ENCODE measurements at regions not wholly inside any gene's neighbourhood (a gene's known extent, or its start where the extent isn't known, plus 50 kb on each side); places are given as distances from the start of the nearest gene placed in this dataset.
"Not testable (repeated sequence)": the region's sequence is repeated elsewhere in the genome, so short reads cannot be mapped to it uniquely, and the experiment has no call there.

- 80 to 100% methylated on average over 2 of the region's 4 CpGs for WGBS, 2 experiments (ENCODE audit: insufficient coverage in 2 of 2)
- H3K36me3 ChIP-seq (ENCODE audit: control insufficient read depth, insufficient read depth, low read length) = no peaks in the 10 kb centered on the region
Measured at GRCh38 chr13:55159765-55160164, 1981.0 kb upstream of the PRR20A start.

DNA sequence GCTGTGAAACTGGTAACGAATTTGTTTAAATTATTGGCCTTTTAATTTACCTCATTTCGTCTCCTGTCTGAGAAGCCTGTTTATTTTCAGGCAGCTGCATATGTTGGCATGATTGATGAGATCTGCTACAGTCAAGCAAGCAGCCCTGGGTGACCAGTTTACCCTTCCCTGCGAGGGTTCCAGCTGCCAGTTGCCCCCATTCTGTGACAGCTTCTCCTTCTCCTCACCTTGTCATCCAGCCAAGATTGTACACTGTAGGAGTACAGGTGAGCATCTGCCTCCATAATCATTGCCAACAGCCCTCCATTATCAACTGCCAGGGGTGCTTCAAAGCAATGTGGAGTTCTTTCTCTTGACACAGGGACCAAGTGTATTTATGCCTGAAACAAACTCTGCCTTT, 1979.9 kb upstream of the PRR20A start:
- Histone ChIP-seq H3K36me3 (ENCODE audit: control insufficient read depth, insufficient read depth, low read length) (no peaks in the 10 kb centered on the region), H3K4me3 (ENCODE audit: extremely low read depth, insufficient read depth, low read length, poor library complexity, severe bottlenecking) (no peak overlapping the region), H3K4me1 (ENCODE audit: control insufficient read depth, insufficient read depth, low read length, poor library complexity, severe bottlenecking) (no peaks in the 10 kb centered on the region), H3K9me3 (ENCODE audit: control insufficient read depth, low read length) (no peaks in the 10 kb centered on the region), H3K27ac (ENCODE audit: low read depth, low read length, severe bottlenecking) (no peak overlapping the region)
- 84% methylated on average over 3 of the region's 3 CpGs; no CpG with 5 or more reads in 1 of the 2 experiments for WGBS, 2 experiments (ENCODE audit: insufficient coverage in 2 of 2)

More at GRCh38 chr13:55159765-55160164, 1981.0 kb upstream of the PRR20A start:
- Histone ChIP-seq H3K9me3 (ENCODE audit: control insufficient read depth, low read length) (no peaks in the 10 kb centered on the region), H3K4me1 (ENCODE audit: control insufficient read depth, insufficient read depth, low read length, poor library complexity, severe bottlenecking) (no peaks in the 10 kb centered on the region), H3K27ac (ENCODE audit: low read depth, low read length, severe bottlenecking) (no peak overlapping the region), H3K4me3 (ENCODE audit: extremely low read depth, insufficient read depth, low read length, poor library complexity, severe bottlenecking) (no peak overlapping the region)

DNA sequence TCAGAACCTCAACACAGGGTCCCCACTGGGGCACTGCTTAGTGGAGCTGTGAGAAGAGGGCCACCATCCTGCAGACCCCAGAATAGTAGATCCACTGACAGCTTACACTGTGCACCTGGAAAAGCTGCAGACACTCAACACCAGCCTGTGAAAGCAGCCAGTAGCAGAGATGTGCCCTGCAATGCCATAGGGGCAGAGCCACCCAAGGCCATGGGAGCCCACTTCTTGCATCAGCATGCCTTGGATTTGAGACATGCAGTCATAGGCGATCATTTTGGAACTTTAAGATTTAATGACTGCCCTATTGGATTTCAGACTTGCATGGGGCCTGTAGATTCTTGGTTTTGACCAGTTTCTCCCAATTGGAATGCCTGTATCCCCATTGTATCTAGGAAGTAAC, 1962.1 kb upstream of the PRR20A start:
- not testable (repeated sequence) for H3K4me1 ChIP-seq (ENCODE audit: control insufficient read depth, insufficient read depth, low read length, poor library complexity, severe bottlenecking); H3K9me3 ChIP-seq (ENCODE audit: control insufficient read depth, low read length); H3K4me3 ChIP-seq (ENCODE audit: extremely low read depth, insufficient read depth, low read length, poor library complexity, severe bottlenecking); H3K36me3 ChIP-seq (ENCODE audit: control insufficient read depth, insufficient read depth, low read length); H3K27ac ChIP-seq (ENCODE audit: low read depth, low read length, severe bottlenecking)
- WGBS, 2 experiments (ENCODE audit: insufficient coverage in 2 of 2) = 100% methylated on average over 1 of the region's 1 CpG; no CpG with 5 or more reads in 1 of the 2 experiments

DNA sequence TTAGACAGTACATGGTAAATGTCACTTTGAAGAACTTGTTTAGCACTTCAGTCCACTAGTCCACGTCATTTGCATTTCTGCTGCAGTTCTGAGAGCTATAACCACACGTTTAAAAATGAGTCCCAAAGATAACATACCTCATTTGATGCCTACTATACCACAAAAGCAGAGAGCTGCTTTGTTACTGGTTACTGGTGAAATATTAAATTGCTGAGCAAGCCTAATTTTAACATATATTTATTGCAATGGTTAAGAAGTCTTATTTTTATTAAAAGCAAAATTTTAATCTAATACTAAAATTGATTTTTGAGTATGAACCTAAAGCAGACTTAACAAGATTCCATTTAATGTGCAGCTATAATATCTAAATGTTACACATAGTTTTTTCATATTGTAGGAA, 1949.7 kb upstream of the PRR20A start:
- no peak overlapping the region for H3K27ac ChIP-seq (ENCODE audit: low read depth, low read length, severe bottlenecking)
- no peaks in the 10 kb centered on the region for H3K36me3 ChIP-seq (ENCODE audit: control insufficient read depth, insufficient read depth, low read length)
- WGBS, 2 experiments (ENCODE audit: insufficient coverage in 2 of 2) = 60 to 80% methylated on average over 1 to 2 of the region's 2 CpGs
- no peak overlapping the region for H3K4me3 ChIP-seq (ENCODE audit: extremely low read depth, insufficient read depth, low read length, poor library complexity, severe bottlenecking)
- no peaks in the 10 kb centered on the region for H3K9me3 ChIP-seq (ENCODE audit: control insufficient read depth, low read length)
- H3K4me1 ChIP-seq (ENCODE audit: control insufficient read depth, insufficient read depth, low read length, poor library complexity, severe bottlenecking) = no peaks in the 10 kb centered on the region

DNA sequence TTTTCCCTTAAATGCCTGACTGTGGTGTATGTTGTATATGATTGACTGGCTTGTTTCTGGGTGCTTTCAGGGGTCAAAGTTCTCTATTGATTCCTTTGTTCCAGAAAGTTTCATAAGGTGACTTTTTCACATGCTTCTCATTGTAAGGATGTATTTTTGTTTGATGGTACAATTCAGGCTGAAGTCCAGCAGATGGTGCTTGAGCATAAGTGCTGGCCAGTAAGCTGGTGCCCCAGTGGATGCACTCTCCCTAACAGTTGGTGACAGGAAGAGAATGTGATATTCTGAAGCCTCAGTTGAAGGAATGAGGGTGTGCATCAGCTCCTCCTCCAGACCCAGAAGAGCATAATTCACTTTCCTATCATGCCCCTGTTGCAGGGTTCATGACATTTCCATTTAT, 1941.6 kb upstream of the PRR20A start:
- no peaks in the 10 kb centered on the region for H3K36me3 ChIP-seq (ENCODE audit: control insufficient read depth, insufficient read depth, low read length)
- H3K4me3 ChIP-seq (ENCODE audit: extremely low read depth, insufficient read depth, low read length, poor library complexity, severe bottlenecking) = no peak overlapping the region
- H3K4me1 ChIP-seq (ENCODE audit: control insufficient read depth, insufficient read depth, low read length, poor library complexity, severe bottlenecking) = no peaks in the 10 kb centered on the region
- H3K27ac ChIP-seq (ENCODE audit: low read depth, low read length, severe bottlenecking) = no peak overlapping the region
- no peaks in the 10 kb centered on the region for H3K9me3 ChIP-seq (ENCODE audit: control insufficient read depth, low read length)

DNA sequence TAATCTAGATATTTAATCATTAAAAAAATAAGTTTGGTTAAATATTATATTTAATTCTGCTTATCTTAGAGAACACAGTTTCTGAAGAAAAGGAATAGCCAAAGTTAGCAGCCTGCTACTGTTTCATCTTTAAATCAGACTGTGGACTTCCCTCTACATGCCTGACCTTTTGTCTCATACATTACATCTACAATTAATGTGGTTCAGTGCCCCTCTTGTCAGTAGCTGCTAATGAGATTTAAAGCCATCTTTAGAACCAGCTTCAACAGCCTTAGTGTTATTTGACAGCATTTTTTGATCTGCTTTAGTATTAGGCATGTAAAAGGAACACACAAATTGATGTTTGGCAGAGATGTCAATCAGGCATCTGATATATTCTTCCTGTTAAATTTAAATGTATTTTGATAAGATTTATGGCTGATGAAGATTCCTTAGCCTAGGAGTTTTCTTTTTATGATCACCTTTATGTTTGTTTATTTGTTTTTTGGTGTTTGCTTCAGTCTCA, 1925.8 kb upstream of the PRR20A start:
- H3K4me1 ChIP-seq (ENCODE audit: control insufficient read depth, insufficient read depth, low read length, poor library complexity, severe bottlenecking) = no peaks in the 10 kb centered on the region
- no peak overlapping the region for H3K4me3 ChIP-seq (ENCODE audit: extremely low read depth, insufficient read depth, low read length, poor library complexity, severe bottlenecking)
- H3K36me3 ChIP-seq (ENCODE audit: control insufficient read depth, insufficient read depth, low read length) = no peaks in the 10 kb centered on the region
- H3K27ac ChIP-seq (ENCODE audit: low read depth, low read length, severe bottlenecking) = no peak overlapping the region
- H3K9me3 ChIP-seq (ENCODE audit: control insufficient read depth, low read length) = no peaks in the 10 kb centered on the region

DNA sequence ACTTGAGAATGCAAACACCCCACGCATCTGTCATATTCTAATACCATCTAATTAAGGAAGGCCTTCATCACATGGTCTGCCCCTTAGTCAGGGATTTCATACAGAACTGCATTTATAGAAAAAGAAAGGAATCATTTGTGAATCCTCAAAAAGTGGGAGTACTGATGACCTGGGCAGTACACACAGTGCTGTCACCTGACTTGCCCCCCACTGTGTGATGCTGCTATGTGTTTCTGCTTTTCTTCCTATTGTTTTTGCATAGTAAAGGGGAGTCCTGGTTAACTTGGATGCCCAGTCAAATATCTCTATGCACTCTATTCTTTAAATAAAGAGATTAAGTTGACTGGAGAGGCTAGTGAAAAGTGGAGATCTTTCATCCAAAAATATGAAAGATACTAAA, 1921.2 kb upstream of the PRR20A start:
- no peaks in the 10 kb centered on the region for H3K36me3 ChIP-seq (ENCODE audit: control insufficient read depth, insufficient read depth, low read length)
- no peaks in the 10 kb centered on the region for H3K4me1 ChIP-seq (ENCODE audit: control insufficient read depth, insufficient read depth, low read length, poor library complexity, severe bottlenecking)
- no CpG with 5 or more reads among the region's 1 CpG for WGBS, 2 experiments (ENCODE audit: insufficient coverage in 2 of 2)
- H3K4me3 ChIP-seq (ENCODE audit: extremely low read depth, insufficient read depth, low read length, poor library complexity, severe bottlenecking) = no peak overlapping the region
- H3K27ac ChIP-seq (ENCODE audit: low read depth, low read length, severe bottlenecking) = no peak overlapping the region
- no peaks in the 10 kb centered on the region for H3K9me3 ChIP-seq (ENCODE audit: control insufficient read depth, low read length)

GRCh38 chr13:55229906-55230569, 1910.7 kb upstream of the PRR20A start:
- no peaks in the 10 kb centered on the region for H3K36me3 ChIP-seq (ENCODE audit: control insufficient read depth, insufficient read depth, low read length)
- H3K27ac ChIP-seq (ENCODE audit: low read depth, low read length, severe bottlenecking) = no peak overlapping the region
- H3K4me1 ChIP-seq (ENCODE audit: control insufficient read depth, insufficient read depth, low read length, poor library complexity, severe bottlenecking) = no peaks in the 10 kb centered on the region
- H3K9me3 ChIP-seq (ENCODE audit: control insufficient read depth, low read length) = no peaks in the 10 kb centered on the region
- WGBS, 2 experiments (ENCODE audit: insufficient coverage in 2 of 2) = 93% methylated on average over 2 of the region's 4 CpGs; no CpG with 5 or more reads in 1 of the 2 experiments
- H3K4me3 ChIP-seq (ENCODE audit: extremely low read depth, insufficient read depth, low read length, poor library complexity, severe bottlenecking) = no peak overlapping the region

DNA sequence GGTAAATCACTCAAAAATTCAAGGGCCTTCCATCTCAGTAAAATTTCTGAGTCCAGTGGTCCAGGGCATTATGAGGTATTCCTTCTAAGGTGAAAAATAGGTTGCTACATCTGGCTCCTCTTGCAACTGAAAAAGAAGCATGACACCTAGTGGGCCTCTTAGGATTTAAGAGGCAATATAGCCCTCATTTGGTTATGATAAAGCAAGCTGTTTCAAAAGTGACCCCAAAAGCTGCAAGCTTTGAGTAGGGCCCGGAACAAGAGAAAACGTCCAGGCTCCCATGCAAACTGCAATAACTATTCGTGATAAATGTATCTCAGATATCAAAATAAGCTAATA, 1910.2 kb upstream of the PRR20A start:
- WGBS, 2 experiments (ENCODE audit: insufficient coverage in 2 of 2) = no CpG with 5 or more reads among the region's 3 CpGs
- no peaks in the 10 kb centered on the region for H3K4me1 ChIP-seq (ENCODE audit: control insufficient read depth, insufficient read depth, low read length, poor library complexity, severe bottlenecking)
- H3K27ac ChIP-seq (ENCODE audit: low read depth, low read length, severe bottlenecking) = no peak overlapping the region
- no peak overlapping the region for H3K4me3 ChIP-seq (ENCODE audit: extremely low read depth, insufficient read depth, low read length, poor library complexity, severe bottlenecking)
- H3K36me3 ChIP-seq (ENCODE audit: control insufficient read depth, insufficient read depth, low read length) = no peaks in the 10 kb centered on the region
- no peaks in the 10 kb centered on the region for H3K9me3 ChIP-seq (ENCODE audit: control insufficient read depth, low read length)

- H3K4me3 ChIP-seq (ENCODE audit: extremely low read depth, insufficient read depth, low read length, poor library complexity, severe bottlenecking) = no peak overlapping the region
- WGBS, 2 experiments (ENCODE audit: insufficient coverage in 2 of 2) = 100% methylated on average over 1 of the region's 5 CpGs; no CpG with 5 or more reads in 1 of the 2 experiments
- no peaks in the 10 kb centered on the region for H3K4me1 ChIP-seq (ENCODE audit: control insufficient read depth, insufficient read depth, low read length, poor library complexity, severe bottlenecking)
- H3K36me3 ChIP-seq (ENCODE audit: control insufficient read depth, insufficient read depth, low read length) = no peaks in the 10 kb centered on the region
- no peak overlapping the region for H3K27ac ChIP-seq (ENCODE audit: low read depth, low read length, severe bottlenecking)
- H3K9me3 ChIP-seq (ENCODE audit: control insufficient read depth, low read length) = no peaks in the 10 kb centered on the region
Measured at GRCh38 chr13:55234311-55234710, 1906.4 kb upstream of the PRR20A start.

GRCh38 chr13:55245005-55245644, 1895.6 kb upstream of the PRR20A start:
- no peak overlapping the region for H3K4me3 ChIP-seq (ENCODE audit: extremely low read depth, insufficient read depth, low read length, poor library complexity, severe bottlenecking)
- WGBS, 2 experiments (ENCODE audit: insufficient coverage in 2 of 2) = 40 to 53% methylated on average over 1 to 2 of the region's 4 CpGs
- no peaks in the 10 kb centered on the region for H3K36me3 ChIP-seq (ENCODE audit: control insufficient read depth, insufficient read depth, low read length)
- no peaks in the 10 kb centered on the region for H3K9me3 ChIP-seq (ENCODE audit: control insufficient read depth, low read length)
- no peaks in the 10 kb centered on the region for H3K4me1 ChIP-seq (ENCODE audit: control insufficient read depth, insufficient read depth, low read length, poor library complexity, severe bottlenecking)
- no peak overlapping the region for H3K27ac ChIP-seq (ENCODE audit: low read depth, low read length, severe bottlenecking)

Data from mesodermal cell (in vitro differentiated cells).